Hepatocyte (in vitro differentiated cells): ENCODE measurements at regions not wholly inside any gene's neighbourhood (a gene's known extent, or its start where the extent isn't known, plus 50 kb on each side); places are given as distances from the start of the nearest gene placed in this dataset.

ENCODE experiments used
- DNase-seq: peaks from one replicate; pipeline ENCODE4 v3.0.0-alpha.2; 2016; ENCODE audit warnings: low spot score
- H2AFZ ChIP-seq: fragments of 200-600 bp; sonication (generic); 2 replicates; pipeline ENCODE4 v1.6.0; 2016; ENCODE audit warnings: antibody characterized with exemption, mild to moderate bottlenecking
- H3K27ac ChIP-seq: fragments of 200-600 bp; sonication (generic); 2 replicates; pipeline ENCODE4 v1.5.1; 2016; ENCODE audit warnings: mild to moderate bottlenecking
- H3K27me3 ChIP-seq: fragments of 200-600 bp; sonication (generic); 2 replicates; pipeline ENCODE4 v1.6.1; 2016
- H3K36me3 ChIP-seq: fragments of 200-600 bp; sonication (generic); replicated peaks from 2 replicates; pipeline ENCODE4 v1.5.1; 2016; ENCODE audit warnings: low read depth; ENCODE audit not compliant: insufficient read depth
- H3K4me1 ChIP-seq: fragments of 200-600 bp; sonication (generic); 2 replicates; pipeline ENCODE4 v1.5.1; 2016; ENCODE audit warnings: mild to moderate bottlenecking, moderate library complexity; ENCODE audit not compliant: insufficient read depth
- H3K4me2 ChIP-seq: fragments of 200-600 bp; sonication (generic); 2 replicates; pipeline ENCODE4 v1.6.0; 2016
- H3K4me3 ChIP-seq: fragments of 200-600 bp; sonication (generic); 2 replicates; pipeline ENCODE4 v1.5.1; 2016; ENCODE audit warnings: mild to moderate bottlenecking
- H3K79me2 ChIP-seq: fragments of 200-600 bp; sonication (generic); 2 replicates; pipeline ENCODE4 v1.6.0; 2017; ENCODE audit warnings: mild to moderate bottlenecking
- H3K9me2 ChIP-seq: fragments of 200-600 bp; sonication (generic); replicated peaks from 2 replicates; pipeline ENCODE4 v1.6.0; 2017; ENCODE audit warnings: mild to moderate bottlenecking; ENCODE audit not compliant: insufficient read depth
- H3K9me3 ChIP-seq: fragments of 200-600 bp; sonication (generic); 2 replicates; pipeline ENCODE4 v1.5.1; 2016; ENCODE audit warnings: low read depth, mild to moderate bottlenecking
- H4K20me1 ChIP-seq: fragments of 200-600 bp; sonication (generic); 2 replicates; pipeline ENCODE4 v1.6.0; 2016; ENCODE audit warnings: mild to moderate bottlenecking; ENCODE audit not compliant: insufficient read depth, poor library complexity, severe bottlenecking
- CTCF ChIP-seq: fragments of 200-600 bp; sonication (generic); IDR thresholded peaks from 2 replicates; pipeline ENCODE4 v1.5.1; 2016; ENCODE audit warnings: antibody characterized with exemption, mild to moderate bottlenecking; ENCODE audit not compliant: poor library complexity
- EZH2 ChIP-seq: fragments of 200-600 bp; sonication (generic); IDR thresholded peaks from 2 replicates; pipeline ENCODE4 v1.6.1; 2016; ENCODE audit warnings: antibody characterized with exemption, mild to moderate bottlenecking, borderline replicate concordance
- EZH2phosphoT487 ChIP-seq: fragments of 200-600 bp; sonication (generic); IDR thresholded peaks from one replicate; pipeline ENCODE4 v1.6.1; 2018; ENCODE audit warnings: antibody characterized with exemption, mild to moderate bottlenecking, low read depth, moderate library complexity; ENCODE audit not compliant: unreplicated experiment, severe bottlenecking
- WGBS: methylation state at CpG from one replicate; pipeline ENCODE4 v1.1.6; 2016; ENCODE audit warnings: low lambda C conversion rate; ENCODE audit errors: missing lambda C conversion rate; 5-methylcytosine and 5-hydroxymethylcytosine counted together

DNA sequence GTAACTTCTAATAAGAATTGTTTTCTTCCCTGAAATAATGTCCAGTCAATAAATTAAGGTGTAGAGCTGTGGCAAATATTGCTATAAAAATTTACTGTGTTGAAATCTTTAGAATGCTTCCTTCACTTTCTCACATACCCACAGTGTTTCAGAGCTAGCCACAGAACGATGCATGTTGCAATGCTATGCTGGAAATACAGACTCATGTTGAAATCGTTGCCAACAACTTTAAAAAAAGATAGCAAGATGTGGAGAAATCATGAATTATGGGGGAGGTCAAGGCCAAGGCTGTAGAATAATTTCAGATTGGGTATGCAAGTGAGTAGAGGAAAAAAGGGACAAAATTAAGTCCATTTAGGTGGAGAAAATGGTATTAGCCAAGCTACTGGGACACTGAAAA is 204.8 kb downstream of the VEGFC start:
- H3K9me3 ChIP-seq, result no peaks in the 10 kb centered on the region
- H3K79me2 ChIP-seq, result no peaks in the 10 kb centered on the region
- H3K9me2 ChIP-seq, result no peaks in the 10 kb centered on the region
- H3K27ac ChIP-seq, result peak overlapping the region; percentile 11
- H3K4me3 ChIP-seq, result no peak overlapping the region
- no peaks in the 10 kb centered on the region for H3K27me3 ChIP-seq
- no peak overlapping the region for H2AFZ ChIP-seq
- DNase-seq, result peak; percentile 31
- TF ChIP-seq CTCF (no peak), EZH2phosphoT487 (no peak), EZH2 (no peak)
- 65% methylated on average over 2 of the region's 2 CpGs for WGBS
- no peaks in the 10 kb centered on the region for H4K20me1 ChIP-seq
- H3K4me1 ChIP-seq, result no peaks in the 10 kb centered on the region
- no peaks in the 10 kb centered on the region for H3K36me3 ChIP-seq
- H3K4me2 ChIP-seq, result no peak overlapping the region

DNA sequence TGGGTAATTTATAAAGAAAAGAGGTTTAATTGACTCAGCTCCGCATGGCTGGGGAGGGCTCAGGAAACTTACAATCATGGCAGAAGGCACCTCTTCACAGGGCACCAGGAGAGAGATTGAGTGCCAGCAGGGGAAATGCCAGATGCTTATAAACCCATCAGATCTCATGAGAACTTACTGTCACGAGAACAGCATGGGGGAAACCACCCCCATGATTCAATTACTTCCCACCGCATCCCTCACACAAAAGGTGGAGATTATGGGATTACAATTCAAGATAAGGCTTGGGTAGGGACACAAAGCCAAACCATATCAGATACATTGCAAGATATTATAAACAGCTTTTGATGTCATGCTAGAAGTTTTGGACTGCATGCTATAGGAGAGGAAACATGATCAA is 204.3 kb downstream of the VEGFC start:
- Histone ChIP-seq H3K36me3 (no peaks in the 10 kb centered on the region), H3K4me3 (no peak overlapping the region), H3K4me2 (no peak overlapping the region), H3K27ac (peak overlapping the region; percentile 11), H4K20me1 (no peaks in the 10 kb centered on the region), H3K9me3 (no peaks in the 10 kb centered on the region), H3K4me1 (no peaks in the 10 kb centered on the region), H3K79me2 (no peaks in the 10 kb centered on the region), H2AFZ (no peak overlapping the region), H3K9me2 (no peaks in the 10 kb centered on the region), H3K27me3 (no peaks in the 10 kb centered on the region)
- no peak for TF ChIP-seq EZH2
- no peak for TF ChIP-seq CTCF
- no peak for TF ChIP-seq EZH2phosphoT487
- no peak for DNase-seq
- WGBS, result 77% methylated on average over 3 of the region's 3 CpGs

GRCh38 chr4:176592976-176593670 is 199.6 kb downstream of the VEGFC start:
- no peaks in the 10 kb centered on the region for H3K9me2 ChIP-seq
- TF ChIP-seq EZH2phosphoT487 (no peak), EZH2 (no peak), CTCF (no peak)
- H3K4me3 ChIP-seq, result no peak overlapping the region
- no peaks in the 10 kb centered on the region for H3K4me1 ChIP-seq
- DNase-seq, result no peak
- no peak overlapping the region for H3K27ac ChIP-seq
- no peaks in the 10 kb centered on the region for H3K9me3 ChIP-seq
- H2AFZ ChIP-seq, result no peak overlapping the region
- no peaks in the 10 kb centered on the region for H3K79me2 ChIP-seq
- H3K36me3 ChIP-seq, result no peaks in the 10 kb centered on the region
- H4K20me1 ChIP-seq, result no peaks in the 10 kb centered on the region
- H3K4me2 ChIP-seq, result no peak overlapping the region
- H3K27me3 ChIP-seq, result no peaks in the 10 kb centered on the region
- 33% methylated on average over 2 of the region's 2 CpGs for WGBS
